Common myeloid progenitor, CD34-positive (primary cell): ENCODE measurements at regions not wholly inside any gene's neighbourhood (a gene's known extent, or its start where the extent isn't known, plus 50 kb on each side); places are given as distances from the start of the nearest gene placed in this dataset.

Source experiments
- CTCF ChIA-PET: fragments of 350-600 bp; sonication (Branson Sonifier 250); formaldehyde crosslinking; loops from one replicate; lab custom pipeline; 2021; ENCODE audit warnings: antibody characterized with exemption; lab: Charles Lee
- POLR2A ChIA-PET: fragments of 350-600 bp; sonication (Branson Sonifier 250); formaldehyde crosslinking; loops from one replicate; lab custom pipeline; 2021; ENCODE audit warnings: antibody characterized with exemption; lab: Charles Lee
- DNase-seq, 3 donors: peaks; one replicate each; pipeline versions ENCODE4 v3.0.0 to v3.0.0-alpha.2; 2013
- H3K27ac ChIP-seq, 2 experiments: 1 replicate in 1 of 2; 2 replicates in 1 of 2; pipeline ENCODE4 v1.7.0; 2013; ENCODE audit warnings: inconsistent platforms in 2 of 2, low read length in 2 of 2, mild to moderate bottlenecking in 2 of 2, low read depth in 1 of 2, moderate library complexity in 1 of 2; ENCODE audit not compliant: severe bottlenecking in 2 of 2, insufficient read depth in 1 of 2, poor library complexity in 1 of 2
- H3K27me3 ChIP-seq, 5 experiments: replicated peaks in 2 of 5; 1 replicate in 3 of 5; 2 replicates in 2 of 5; pipeline versions ENCODE4 v1.6.1 to v1.7.0; 2013; ENCODE audit warnings: low read length in 4 of 5, mild to moderate bottlenecking in 2 of 5, moderate library complexity in 2 of 5, inconsistent platforms in 1 of 5; ENCODE audit not compliant: insufficient read depth in 5 of 5, control insufficient read depth in 4 of 5
- H3K36me3 ChIP-seq, 4 experiments: 1 replicate in 2 of 4; 2 replicates in 2 of 4; pipeline versions ENCODE4 v1.6.1 to v1.7.0; 2013; ENCODE audit warnings: low read length in 3 of 4, control low read depth in 1 of 4, mild to moderate bottlenecking in 1 of 4; ENCODE audit not compliant: control insufficient read depth in 4 of 4, insufficient read depth in 4 of 4
- H3K4me1 ChIP-seq, 4 experiments: 1 replicate in 3 of 4; 2 replicates in 1 of 4; pipeline versions ENCODE4 v1.6.1 to v1.7.1; 2013; ENCODE audit warnings: low read length in 3 of 4, mild to moderate bottlenecking in 3 of 4, control low read depth in 1 of 4, inconsistent platforms in 1 of 4, moderate library complexity in 1 of 4; ENCODE audit not compliant: control insufficient read depth in 4 of 4, insufficient read depth in 4 of 4; ENCODE audit errors: control extremely low read depth in 1 of 4
- H3K4me3 ChIP-seq, 7 experiments: 1 replicate in 4 of 7; 2 replicates in 3 of 7; pipeline versions ENCODE4 v1.5.1 to v1.7.0; 2013; ENCODE audit warnings: mild to moderate bottlenecking in 7 of 7, low read length in 6 of 7, moderate library complexity in 6 of 7, inconsistent platforms in 2 of 7, low read depth in 2 of 7, control low read depth in 1 of 7; ENCODE audit not compliant: insufficient read depth in 4 of 7, control insufficient read depth in 1 of 7; ENCODE audit errors: extremely low read depth in 1 of 7
- H3K9me3 ChIP-seq, 5 experiments: 1 replicate in 4 of 5; 2 replicates in 1 of 5; pipeline versions ENCODE4 v1.6.1 to v1.7.1; 2013; ENCODE audit warnings: low read length in 4 of 5, mild to moderate bottlenecking in 2 of 5, inconsistent platforms in 1 of 5, low read depth in 1 of 5, moderate library complexity in 1 of 5; ENCODE audit not compliant: control insufficient read depth in 4 of 5, insufficient read depth in 2 of 5; ENCODE audit errors: control extremely low read depth in 1 of 5
- WGBS: methylation state at CpG from one replicate; pipeline ENCODE4 v1.1.5; 2013; ENCODE audit not compliant: insufficient coverage; 5-methylcytosine and 5-hydroxymethylcytosine counted together

DNA sequence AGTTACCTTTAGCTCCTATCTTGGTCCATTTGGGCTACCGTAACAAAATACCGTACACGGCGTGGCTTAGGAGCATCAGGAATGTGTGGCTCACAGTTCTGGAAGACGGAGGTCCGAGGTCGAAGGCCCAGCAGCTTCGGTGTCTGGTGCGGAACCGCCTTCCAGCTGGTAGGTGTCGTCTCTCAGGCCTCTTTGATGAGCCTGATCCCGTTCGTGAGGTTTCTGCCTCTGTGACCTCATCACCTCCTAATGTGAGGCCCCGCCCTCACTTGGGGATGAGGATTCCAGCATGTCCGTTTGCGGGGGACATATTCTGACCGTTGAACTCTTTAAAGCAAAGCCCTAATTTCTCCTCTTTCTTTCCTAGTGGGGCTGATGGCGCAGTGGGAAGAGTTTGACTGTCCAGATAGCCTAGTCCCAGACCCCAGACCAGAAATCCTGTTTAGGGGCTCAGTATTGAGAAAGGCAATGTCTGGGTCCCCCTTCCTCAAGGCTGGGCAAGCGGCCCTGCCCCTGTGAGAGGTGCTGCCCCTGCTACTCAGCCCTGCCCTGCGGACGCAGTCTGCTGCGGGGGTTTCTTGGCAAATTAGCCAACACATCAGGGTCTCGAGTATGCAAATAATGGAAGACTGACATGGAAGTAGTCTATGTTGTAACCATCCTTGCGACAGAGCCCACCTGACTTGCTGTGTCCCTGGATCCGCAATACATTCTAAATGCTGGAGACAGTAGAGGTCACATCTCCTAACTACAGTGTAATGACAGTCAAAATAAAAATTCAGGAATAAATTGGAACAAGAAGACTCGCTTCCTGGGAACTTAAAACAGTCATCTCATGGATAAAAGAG is 128.0 kb downstream of the ASB1 start:
- 56% methylated on average over 20 of the region's 26 CpGs for WGBS
- Histone ChIP-seq H3K36me3 (no peaks in the 10 kb centered on the region), H3K27ac (no peak overlapping the region), H3K4me1 (no peaks in the 10 kb centered on the region), H3K27me3 (peaks cover 0 to 19% (median 5%) of the 10 kb centered on the region in 5 experiments), H3K4me3 (no peak overlapping the region), H3K9me3 (peaks cover 0 to 14% (median 4%) of the 10 kb centered on the region in 5 experiments)
- POLR2A ChIA-PET = no interaction called here
- DNase-seq = no peak
- CTCF ChIA-PET = no interaction called here

GRCh38 chr2:238555786-238556542 is 129.2 kb downstream of the ASB1 start:
- H3K9me3 ChIP-seq = peaks cover 0 to 8% (median 4%) of the 10 kb centered on the region in 5 experiments
- DNase-seq = no peak
- no peaks in the 10 kb centered on the region for H3K36me3 ChIP-seq
- 96% methylated on average over 11 of the region's 13 CpGs for WGBS
- no peaks in the 10 kb centered on the region for H3K4me1 ChIP-seq
- peaks cover 0 to 19% (median 5%) of the 10 kb centered on the region in 5 experiments for H3K27me3 ChIP-seq
- CTCF ChIA-PET = no interaction called here
- H3K4me3 ChIP-seq = no peak overlapping the region
- no peak overlapping the region for H3K27ac ChIP-seq
- POLR2A ChIA-PET = interaction anchor here (0.6 kb wide), 1 partner anchor 12 kb away, joined by 3 read pairs; no protein-coding TSS in a partner anchor

DNA sequence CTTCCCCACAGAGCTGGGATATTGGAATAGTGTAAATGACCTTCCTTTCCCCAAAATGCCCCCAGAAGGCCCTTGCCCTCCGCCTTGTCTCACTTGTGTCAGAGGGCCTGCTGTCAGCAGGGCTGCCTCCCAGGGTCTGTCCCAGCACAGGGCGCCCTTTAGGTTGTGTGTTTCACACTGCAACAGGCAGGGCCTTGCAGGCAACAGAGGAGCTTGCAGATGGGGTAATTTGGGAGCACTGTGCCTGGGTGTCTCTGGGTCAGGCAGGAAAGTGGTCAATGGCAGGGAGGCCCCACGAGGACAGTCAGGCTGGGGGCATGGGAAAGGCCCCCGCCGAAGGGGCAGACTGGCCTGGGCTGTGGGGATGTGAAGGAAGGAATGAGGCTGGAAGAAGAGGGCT is 130.7 kb downstream of the ASB1 start:
- DNase-seq = no peak
- Histone ChIP-seq H3K9me3 (peaks cover 0 to 3% (median 0%) of the 10 kb centered on the region in 5 experiments), H3K4me3 (no peak overlapping the region), H3K4me1 (no peaks in the 10 kb centered on the region), H3K36me3 (no peaks in the 10 kb centered on the region), H3K27ac (no peak overlapping the region), H3K27me3 (peaks cover 0 to 20% (median 5%) of the 10 kb centered on the region in 5 experiments)
- ChIA-PET CTCF (interaction anchor here (1.1 kb wide), 1 partner anchor 15 kb away, joined by 3 read pairs; no protein-coding TSS in a partner anchor), POLR2A (no interaction called here)
- 96% methylated on average over 4 of the region's 5 CpGs for WGBS

- no peak overlapping the region for H3K4me3 ChIP-seq
- ChIA-PET CTCF (interaction anchor here (1.1 kb wide), 1 partner anchor 14 kb away, joined by 3 read pairs; no protein-coding TSS in a partner anchor), POLR2A (no interaction called here)
- H3K4me1 ChIP-seq = no peaks in the 10 kb centered on the region
- H3K9me3 ChIP-seq = peaks cover 0 to 3% (median 0%) of the 10 kb centered on the region in 5 experiments
- H3K36me3 ChIP-seq = no peaks in the 10 kb centered on the region
- no peak for DNase-seq
- H3K27ac ChIP-seq = no peak overlapping the region
- 100% methylated on average over 5 of the region's 11 CpGs for WGBS
- peaks cover 0 to 23% (median 5%) of the 10 kb centered on the region in 5 experiments for H3K27me3 ChIP-seq
Observed at GRCh38 chr2:238557936-238558335, 131.2 kb downstream of the ASB1 start.

DNA sequence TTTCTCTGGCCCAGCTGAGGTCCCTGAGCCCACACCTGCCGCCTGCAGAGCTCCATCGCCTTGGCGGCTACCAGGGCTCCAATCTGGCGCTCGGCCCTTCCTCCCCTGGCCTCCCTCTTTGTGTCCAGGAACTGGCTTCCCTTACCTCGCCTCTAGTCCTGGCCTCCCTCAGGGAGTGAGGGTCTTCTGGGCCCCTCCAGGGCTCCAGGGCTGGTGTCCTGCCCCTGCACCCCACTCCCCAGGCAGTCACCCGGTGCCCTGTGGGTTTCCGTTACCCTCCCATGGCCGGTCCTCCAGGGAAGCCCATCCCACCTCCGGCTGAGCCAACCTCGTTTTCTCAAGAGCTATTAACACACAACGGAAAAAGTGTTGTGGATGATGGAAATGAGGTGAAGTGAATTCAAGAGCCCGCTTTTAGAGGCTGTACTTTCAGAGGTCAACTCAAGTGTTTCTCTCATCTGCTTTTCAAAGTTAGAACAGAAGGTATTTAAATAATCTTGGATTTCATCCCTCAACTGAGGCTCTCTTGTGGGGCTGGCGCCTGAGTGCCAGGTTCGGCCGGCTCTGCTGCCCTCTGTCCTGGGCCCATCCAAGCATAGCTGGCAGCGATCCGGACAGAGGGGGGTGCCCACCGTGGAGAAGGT is 131.9 kb downstream of the ASB1 start:
- no peaks in the 10 kb centered on the region for H3K4me1 ChIP-seq
- H3K27me3 ChIP-seq = peaks cover 0 to 26% (median 7%) of the 10 kb centered on the region in 5 experiments
- no peak overlapping the region for H3K27ac ChIP-seq
- WGBS = 98% methylated on average over 16 of the region's 19 CpGs
- H3K36me3 ChIP-seq = no peaks in the 10 kb centered on the region
- POLR2A ChIA-PET = no interaction called here
- H3K4me3 ChIP-seq = no peak overlapping the region
- DNase-seq = no peak
- CTCF ChIA-PET = interaction anchor here (1.1 kb wide), 1 partner anchor 14 kb away, joined by 3 read pairs; no protein-coding TSS in a partner anchor
- peaks cover 0 to 3% (median 0%) of the 10 kb centered on the region in 5 experiments for H3K9me3 ChIP-seq

- Histone ChIP-seq H3K4me1 (no peaks in the 10 kb centered on the region), H3K27ac (no peak overlapping the region), H3K4me3 (no peak overlapping the region), H3K9me3 (no peaks in the 10 kb centered on the region), H3K27me3 (peaks cover 0 to 16% (median 2%) of the 10 kb centered on the region in 5 experiments), H3K36me3 (no peaks in the 10 kb centered on the region)
- no peak for DNase-seq
- ChIA-PET CTCF (no interaction called here), POLR2A (no interaction called here)
- WGBS = 85% methylated on average over 10 of the region's 11 CpGs
Observed at GRCh38 chr2:238560234-238560633, 133.5 kb downstream of the ASB1 start.
